Breast epithelium (tissue), 3 donors: ENCODE measurements at regions not wholly inside any gene's neighbourhood (a gene's known extent, or its start where the extent isn't known, plus 50 kb on each side); places are given as distances from the start of the nearest gene placed in this dataset.
"Not testable (repeated sequence)": the region's sequence is repeated elsewhere in the genome, so short reads cannot be mapped to it uniquely, and the experiment has no call there.

Experiments
- POLR2A ChIP-seq: fragments of 450-650 bp; IDR thresholded peaks from one replicate; pipeline ENCODE4 v1.6.1; 2016; ENCODE audit warnings: antibody characterized with exemption, mild to moderate bottlenecking, moderate library complexity
- POLR2AphosphoS5 ChIP-seq, 3 donors: sonication (generic); formaldehyde crosslinking; IDR thresholded peaks; one replicate each; pipeline ENCODE4 v1.6.1; 2017; ENCODE audit warnings: antibody characterized with exemption in 3 of 3
- TF ChIP-seq, protein P1 (sequence below), 3 donors: fragments of 450-650 bp; IDR thresholded peaks; one replicate each; pipeline ENCODE4 v1.5.1; 2016 to 2017; ENCODE audit warnings: antibody characterized with exemption in 3 of 3, mild to moderate bottlenecking in 3 of 3, moderate library complexity in 3 of 3

DNA sequence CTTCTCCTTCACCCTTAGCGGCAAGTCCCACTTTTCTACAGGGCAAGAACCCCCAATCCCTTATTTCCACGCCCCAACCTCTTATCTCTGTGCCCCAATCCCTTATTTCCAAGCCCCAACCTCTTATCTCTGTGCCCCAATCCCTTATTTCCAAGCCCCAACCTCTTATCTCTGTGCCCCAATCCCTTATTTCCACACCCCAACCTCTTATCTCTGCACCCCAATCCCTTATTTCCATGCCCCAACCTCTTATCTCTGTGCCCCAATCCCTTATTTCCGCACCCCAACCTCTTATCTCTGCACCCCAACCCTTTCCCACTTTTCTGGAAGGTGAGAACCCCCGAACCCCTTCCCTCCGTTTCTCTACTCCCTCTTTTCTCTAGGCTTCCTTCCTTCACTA lies 116.1 kb upstream of the GJE1 start:
- TF ChIP-seq, protein P1, sequence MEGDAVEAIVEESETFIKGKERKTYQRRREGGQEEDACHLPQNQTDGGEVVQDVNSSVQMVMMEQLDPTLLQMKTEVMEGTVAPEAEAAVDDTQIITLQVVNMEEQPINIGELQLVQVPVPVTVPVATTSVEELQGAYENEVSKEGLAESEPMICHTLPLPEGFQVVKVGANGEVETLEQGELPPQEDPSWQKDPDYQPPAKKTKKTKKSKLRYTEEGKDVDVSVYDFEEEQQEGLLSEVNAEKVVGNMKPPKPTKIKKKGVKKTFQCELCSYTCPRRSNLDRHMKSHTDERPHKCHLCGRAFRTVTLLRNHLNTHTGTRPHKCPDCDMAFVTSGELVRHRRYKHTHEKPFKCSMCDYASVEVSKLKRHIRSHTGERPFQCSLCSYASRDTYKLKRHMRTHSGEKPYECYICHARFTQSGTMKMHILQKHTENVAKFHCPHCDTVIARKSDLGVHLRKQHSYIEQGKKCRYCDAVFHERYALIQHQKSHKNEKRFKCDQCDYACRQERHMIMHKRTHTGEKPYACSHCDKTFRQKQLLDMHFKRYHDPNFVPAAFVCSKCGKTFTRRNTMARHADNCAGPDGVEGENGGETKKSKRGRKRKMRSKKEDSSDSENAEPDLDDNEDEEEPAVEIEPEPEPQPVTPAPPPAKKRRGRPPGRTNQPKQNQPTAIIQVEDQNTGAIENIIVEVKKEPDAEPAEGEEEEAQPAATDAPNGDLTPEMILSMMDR (IDR thresholded peaks at IDR 0.05) = not testable (repeated sequence)
- TF ChIP-seq POLR2A; POLR2AphosphoS5 (IDR thresholded peaks at IDR 0.05): not testable (repeated sequence)
